HEK293 (cell line): ENCODE measurements at regions not wholly inside any gene's neighbourhood (a gene's known extent, or its start where the extent isn't known, plus 50 kb on each side); places are given as distances from the start of the nearest gene placed in this dataset.

Experiments
- CTCF ChIP-seq: fragments of 450-650 bp; formaldehyde crosslinking; IDR thresholded peaks from 2 replicates; pipeline ENCODE4 v1.5.1; 2016; ENCODE audit warnings: missing biosample characterization, missing genetic modification characterization
- PBX3 ChIP-seq: sonication (generic); formaldehyde crosslinking; IDR thresholded peaks from 2 replicates; pipeline ENCODE4 v1.8.1; 2022; ENCODE audit warnings: mild to moderate bottlenecking, moderate library complexity, missing genetic modification reagents
- ZIC2 ChIP-seq: fragments of 450-650 bp; formaldehyde crosslinking; IDR thresholded peaks from 2 replicates; pipeline ENCODE4 v1.5.1; 2016; ENCODE audit warnings: missing biosample characterization, missing genetic modification characterization
- ZNF133 ChIP-seq: fragments of 450-650 bp; formaldehyde crosslinking; IDR thresholded peaks from 2 replicates; pipeline ENCODE4 v1.5.1; 2016; ENCODE audit warnings: missing biosample characterization, missing genetic modification characterization
- ZNF138 ChIP-seq: fragments of 450-650 bp; formaldehyde crosslinking; IDR thresholded peaks from 2 replicates; pipeline ENCODE4 v1.5.1; 2016; ENCODE audit warnings: missing biosample characterization, missing genetic modification characterization, borderline replicate concordance
- ZNF292 ChIP-seq: fragments of 450-650 bp; formaldehyde crosslinking; IDR thresholded peaks from 2 replicates; pipeline ENCODE4 v1.5.1; 2016; ENCODE audit warnings: low read depth, missing biosample characterization, missing genetic modification characterization, borderline replicate concordance
- ZNF791 ChIP-seq: fragments of 450-650 bp; formaldehyde crosslinking; IDR thresholded peaks from 2 replicates; pipeline ENCODE4 v1.5.1; 2016; ENCODE audit warnings: missing biosample characterization, missing genetic modification characterization
- ZNF843 ChIP-seq: fragments of 450-650 bp; formaldehyde crosslinking; IDR thresholded peaks from 2 replicates; pipeline ENCODE4 v1.5.1; 2016; ENCODE audit warnings: missing biosample characterization, missing genetic modification characterization
- TF ChIP-seq, protein P1 (sequence below): fragments of 450-650 bp; formaldehyde crosslinking; IDR thresholded peaks from 2 replicates; pipeline ENCODE4 v1.5.1; 2016; ENCODE audit warnings: missing biosample characterization, missing genetic modification characterization

- TF ChIP-seq, protein P1, sequence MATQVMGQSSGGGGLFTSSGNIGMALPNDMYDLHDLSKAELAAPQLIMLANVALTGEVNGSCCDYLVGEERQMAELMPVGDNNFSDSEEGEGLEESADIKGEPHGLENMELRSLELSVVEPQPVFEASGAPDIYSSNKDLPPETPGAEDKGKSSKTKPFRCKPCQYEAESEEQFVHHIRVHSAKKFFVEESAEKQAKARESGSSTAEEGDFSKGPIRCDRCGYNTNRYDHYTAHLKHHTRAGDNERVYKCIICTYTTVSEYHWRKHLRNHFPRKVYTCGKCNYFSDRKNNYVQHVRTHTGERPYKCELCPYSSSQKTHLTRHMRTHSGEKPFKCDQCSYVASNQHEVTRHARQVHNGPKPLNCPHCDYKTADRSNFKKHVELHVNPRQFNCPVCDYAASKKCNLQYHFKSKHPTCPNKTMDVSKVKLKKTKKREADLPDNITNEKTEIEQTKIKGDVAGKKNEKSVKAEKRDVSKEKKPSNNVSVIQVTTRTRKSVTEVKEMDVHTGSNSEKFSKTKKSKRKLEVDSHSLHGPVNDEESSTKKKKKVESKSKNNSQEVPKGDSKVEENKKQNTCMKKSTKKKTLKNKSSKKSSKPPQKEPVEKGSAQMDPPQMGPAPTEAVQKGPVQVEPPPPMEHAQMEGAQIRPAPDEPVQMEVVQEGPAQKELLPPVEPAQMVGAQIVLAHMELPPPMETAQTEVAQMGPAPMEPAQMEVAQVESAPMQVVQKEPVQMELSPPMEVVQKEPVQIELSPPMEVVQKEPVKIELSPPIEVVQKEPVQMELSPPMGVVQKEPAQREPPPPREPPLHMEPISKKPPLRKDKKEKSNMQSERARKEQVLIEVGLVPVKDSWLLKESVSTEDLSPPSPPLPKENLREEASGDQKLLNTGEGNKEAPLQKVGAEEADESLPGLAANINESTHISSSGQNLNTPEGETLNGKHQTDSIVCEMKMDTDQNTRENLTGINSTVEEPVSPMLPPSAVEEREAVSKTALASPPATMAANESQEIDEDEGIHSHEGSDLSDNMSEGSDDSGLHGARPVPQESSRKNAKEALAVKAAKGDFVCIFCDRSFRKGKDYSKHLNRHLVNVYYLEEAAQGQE (tag by site-specific recombination), result no peak
- TF ChIP-seq CTCF (tag by site-specific recombination) (no peak), ZNF292 (no peak), ZNF843 (tag by site-specific recombination) (no peak), PBX3 (CRISPR knock-in tag) (no peak), ZIC2 (tag by site-specific recombination) (no peak), ZNF138 (no peak), ZNF791 (no peak), ZNF133 (tag by site-specific recombination) (no peak)
These were observed 98.2 kb upstream of the UBE3A start for GRCh38 chr15:25536801-25537611.
